ENCODE measurements at regions not wholly inside any gene's neighbourhood (a gene's known extent, or its start where the extent isn't known, plus 50 kb on each side); places are given as distances from the start of the nearest gene placed in this dataset.
A peak's percentile ranks its signal among the peaks of the same experiment; 100 is the strongest.

- Histone ChIP-seq H3K27me3 (ENCODE audit: control insufficient read depth, extremely low read depth, insufficient read depth, low read length) (peaks cover 17% of the 10 kb centered on the region), H3K9me1 (ENCODE audit: control insufficient read depth, extremely low read depth, insufficient read depth, low read length) (no peaks in the 10 kb centered on the region), H3K4me1 (ENCODE audit: control insufficient read depth, extremely low read depth, insufficient read depth, low read length) (peaks cover 36% of the 10 kb centered on the region), H3K9ac (ENCODE audit: control insufficient read depth, extremely low read depth, insufficient read depth, low read length) (no peak overlapping the region), H3K79me2 (ENCODE audit: control insufficient read depth, insufficient read depth, low read length) (no peaks in the 10 kb centered on the region), H3K4me3 (ENCODE audit: control insufficient read depth in 2 of 3, extremely low read depth in 1 of 3, insufficient read depth in 2 of 3, low read depth in 1 of 3, low read length in 3 of 3) (no peak overlapping the region), H2AFZ (ENCODE audit: control insufficient read depth, low read length) (no peak overlapping the region), H4K20me1 (ENCODE audit: control insufficient read depth, extremely low read depth, insufficient read depth, low read length) (peaks cover 3% of the 10 kb centered on the region), H3K36me3 (ENCODE audit: control insufficient read depth in 2 of 2, extremely low read depth in 1 of 2, insufficient read depth in 2 of 2, low read length in 2 of 2) (no peaks in the 10 kb centered on the region), H3K27ac (ENCODE audit: control insufficient read depth, insufficient read depth, low read length) (no peak overlapping the region), H3K4me2 (ENCODE audit: control insufficient read depth, extremely low read depth, insufficient read depth, low read depth, low read length) (no peak overlapping the region), H3K9me3 (ENCODE audit: control insufficient read depth, low read depth, low read length) (peaks cover 3% of the 10 kb centered on the region)
- dilution Hi-C loops (cut with MboI; ENCODE audit: extremely low pct_ligation_motif_present, low sequenced_read_pairs) = no loop called here
- no peak for TF ChIP-seq EZH2 (IDR thresholded peaks at IDR 0.05; ENCODE audit: low read length)
- no peak for TF ChIP-seq CTCF (optimal IDR thresholded peaks at IDR 0.05 in 1 of 3, IDR thresholded peaks at IDR 0.05 in 1 of 3, conservative IDR thresholded peaks at IDR 0.05 in 1 of 3; ENCODE audit: extremely low read depth in 1 of 3, insufficient read depth in 2 of 3, low read length in 3 of 3)
- DNase-seq (ENCODE audit: low read depth, low spot score) (peak; percentile 94), FAIRE-seq (peak; percentile 95)
Measured at GRCh38 chr16:85350973-85351372, 238.7 kb upstream of the CIBAR2 start.

- FAIRE-seq (no peak), DNase-seq (ENCODE audit: low read depth, low spot score) (no peak)
- TF ChIP-seq EZH2 (IDR thresholded peaks at IDR 0.05; ENCODE audit: low read length) = no peak
- TF ChIP-seq CTCF (optimal IDR thresholded peaks at IDR 0.05 in 1 of 3, IDR thresholded peaks at IDR 0.05 in 1 of 3, conservative IDR thresholded peaks at IDR 0.05 in 1 of 3; ENCODE audit: extremely low read depth in 1 of 3, insufficient read depth in 2 of 3, low read length in 3 of 3) = no peak
- Histone ChIP-seq H3K27me3 (ENCODE audit: control insufficient read depth, extremely low read depth, insufficient read depth, low read length) (peaks cover 17% of the 10 kb centered on the region), H3K9me3 (ENCODE audit: control insufficient read depth, low read depth, low read length) (peaks cover 3% of the 10 kb centered on the region), H3K4me1 (ENCODE audit: control insufficient read depth, extremely low read depth, insufficient read depth, low read length) (peaks cover 36% of the 10 kb centered on the region), H3K9ac (ENCODE audit: control insufficient read depth, extremely low read depth, insufficient read depth, low read length) (no peak overlapping the region), H3K4me3 (ENCODE audit: control insufficient read depth in 2 of 3, extremely low read depth in 1 of 3, insufficient read depth in 2 of 3, low read depth in 1 of 3, low read length in 3 of 3) (no peak overlapping the region), H3K9me1 (ENCODE audit: control insufficient read depth, extremely low read depth, insufficient read depth, low read length) (no peaks in the 10 kb centered on the region), H2AFZ (ENCODE audit: control insufficient read depth, low read length) (no peak overlapping the region), H3K36me3 (ENCODE audit: control insufficient read depth in 2 of 2, extremely low read depth in 1 of 2, insufficient read depth in 2 of 2, low read length in 2 of 2) (no peaks in the 10 kb centered on the region), H4K20me1 (ENCODE audit: control insufficient read depth, extremely low read depth, insufficient read depth, low read length) (peaks cover 3% of the 10 kb centered on the region), H3K4me2 (ENCODE audit: control insufficient read depth, extremely low read depth, insufficient read depth, low read depth, low read length) (no peak overlapping the region), H3K79me2 (ENCODE audit: control insufficient read depth, insufficient read depth, low read length) (no peaks in the 10 kb centered on the region), H3K27ac (ENCODE audit: control insufficient read depth, insufficient read depth, low read length) (no peak overlapping the region)
- dilution Hi-C loops (cut with MboI; ENCODE audit: extremely low pct_ligation_motif_present, low sequenced_read_pairs) = no loop called here
Measured at GRCh38 chr16:85353013-85353412, 240.7 kb upstream of the CIBAR2 start.
